SU-DHL-6 (cell line): ENCODE measurements at regions not wholly inside any gene's neighbourhood (a gene's known extent, or its start where the extent isn't known, plus 50 kb on each side); places are given as distances from the start of the nearest gene placed in this dataset.

ENCODE experiments used
- CTCF ChIP-seq: fragments of 200-600 bp; sonication (generic); IDR thresholded peaks from one replicate; pipeline ENCODE4 v1.5.1; 2017; ENCODE audit warnings: antibody characterized with exemption, mild to moderate bottlenecking, low read length, moderate library complexity; ENCODE audit not compliant: insufficient read depth, poor library complexity, severe bottlenecking
- EZH2phosphoT487 ChIP-seq: fragments of 200-600 bp; sonication (generic), shearing (Covaris generic); conservative IDR thresholded peaks from 2 replicates; pipeline ENCODE4 v1.6.1; 2018; ENCODE audit warnings: mild to moderate bottlenecking, antibody characterized with exemption, low read length, moderate library complexity, mixed read lengths

GRCh38 chr6:91042656-91043055 lies 455.8 kb upstream of the MAP3K7 start:
- TF ChIP-seq CTCF (no peak), EZH2phosphoT487 (no peak)
